ENCODE measurements at regions not wholly inside any gene's neighbourhood (a gene's known extent, or its start where the extent isn't known, plus 50 kb on each side); places are given as distances from the start of the nearest gene placed in this dataset.

GRCh38 chr5:128896675-128897074 is 68.6 kb upstream of the SLC27A6 start (continued):
- TF ChIP-seq ZNF407 (CRISPR knock-in tag; IDR thresholded peaks at IDR 0.05; ENCODE audit: not compliant biosample characterization) = no peak

- Histone ChIP-seq H3K4me2 (ENCODE audit: low read depth, low read length) (no peak overlapping the region), H3K4me1 (ENCODE audit: insufficient read depth, low read length) (no peaks in the 10 kb centered on the region), H3K4me3 (replicated peaks in 1 of 3; ENCODE audit: insufficient read depth in 1 of 3, low read depth in 2 of 3, low read length in 3 of 3) (no peak overlapping the region), H2AFZ (ENCODE audit: low read length) (no peak overlapping the region), H3K9ac (ENCODE audit: insufficient read depth, low read depth, low read length) (no peak overlapping the region), H4K20me1 (ENCODE audit: insufficient read depth, low read length) (no peaks in the 10 kb centered on the region), H3K9me3 (ENCODE audit: low read length) (no peaks in the 10 kb centered on the region), H3K27ac (ENCODE audit: extremely low read length, insufficient read depth, low read length) (no peak overlapping the region), H3K36me3 (replicated peaks in 1 of 2; ENCODE audit: control insufficient read depth in 1 of 2, insufficient read depth in 2 of 2, low read length in 2 of 2) (no peaks in the 10 kb centered on the region), H3K27me3 (ENCODE audit: control insufficient read depth in 1 of 2, insufficient read depth in 2 of 2, low read length in 2 of 2) (no peaks in the 10 kb centered on the region), H3K79me2 (ENCODE audit: insufficient read depth, low read length) (no peaks in the 10 kb centered on the region)
- CTCF ChIA-PET (ENCODE audit: low intra/inter-chr PET ratio, low total read pairs) = no interaction called here
- WGBS (ENCODE audit: low lambda C conversion rate) = under 1% methylated on average over 5 of the region's 5 CpGs
- no peak for TF ChIP-seq RBFOX2 (IDR thresholded peaks at IDR 0.05; ENCODE audit: low read depth, low read length)
- no peak for TF ChIP-seq NPAS2 (CRISPR knock-in tag; IDR thresholded peaks at IDR 0.05; ENCODE audit: borderline replicate concordance)
- TF ChIP-seq TAF15 (IDR thresholded peaks at IDR 0.05; ENCODE audit: low read depth, low read length, poor library complexity, severe bottlenecking) = no peak
- TF ChIP-seq FOXK1 (CRISPR knock-in tag; IDR thresholded peaks at IDR 0.05; ENCODE audit: borderline replicate concordance, low read depth) = no peak
- no peak for TF ChIP-seq ZNF660 (CRISPR knock-in tag; IDR thresholded peaks at IDR 0.05; ENCODE audit: borderline replicate concordance, low read depth)
- intact Hi-C loops (cut with micrococcal nuclease; ENCODE audit: unreplicated experiment) = no loop called here
- POLR2A ChIA-PET = no interaction called here
- no TSS peak for BruUV-seq (replicated peaks)
- FAIRE-seq (no peak), ATAC-seq (no peak), DNase-seq (ENCODE audit: low spot score) (no peak)
- in situ Hi-C loops (cut with HindIII; ENCODE audit: extremely low pct_ligation_motif_present, low pct_unique_long_range_greater_than_20kb) = no loop called here
These were observed 61.7 kb upstream of the SLC27A6 start for GRCh38 chr5:128903550-128903949.

Measured in HepG2 (cell line).